B cell (primary cell): ENCODE measurements at regions not wholly inside any gene's neighbourhood (a gene's known extent, or its start where the extent isn't known, plus 50 kb on each side); places are given as distances from the start of the nearest gene placed in this dataset.

Source experiments
- EZH2 ChIP-seq: IDR thresholded peaks from 2 replicates; pipeline ENCODE4 v1.6.1; 2012; ENCODE audit warnings: borderline replicate concordance, low read depth, mild to moderate bottlenecking, moderate library complexity, low read length; ENCODE audit not compliant: insufficient read depth, poor library complexity, severe bottlenecking
- TF ChIP-seq, protein P1 (sequence below): fragments of 200-600 bp; IDR thresholded peaks from one replicate; pipeline ENCODE4 v1.8.0; 2022; ENCODE audit warnings: antibody characterized with exemption, mild to moderate bottlenecking

DNA sequence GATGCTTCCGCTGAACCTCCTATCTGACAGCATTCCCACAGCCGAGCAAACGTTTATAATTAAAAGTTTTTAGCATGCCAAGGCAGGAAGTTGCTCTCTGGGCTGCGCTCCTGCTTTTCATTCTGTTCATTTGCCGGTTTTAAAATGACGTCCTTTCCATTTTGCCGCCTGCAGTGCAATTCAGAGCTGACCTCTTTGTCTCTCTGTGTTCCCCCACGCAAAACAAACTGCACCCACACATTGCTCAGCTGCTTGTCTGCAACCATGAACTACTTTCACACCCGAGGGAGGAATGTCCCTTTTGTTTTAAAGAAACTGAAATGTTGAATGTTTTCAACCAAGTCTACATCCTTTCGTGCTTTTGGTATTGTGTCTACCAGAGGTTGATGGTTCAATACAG, 416.5 kb downstream of the EFNB2 start:
- TF ChIP-seq, protein P1, sequence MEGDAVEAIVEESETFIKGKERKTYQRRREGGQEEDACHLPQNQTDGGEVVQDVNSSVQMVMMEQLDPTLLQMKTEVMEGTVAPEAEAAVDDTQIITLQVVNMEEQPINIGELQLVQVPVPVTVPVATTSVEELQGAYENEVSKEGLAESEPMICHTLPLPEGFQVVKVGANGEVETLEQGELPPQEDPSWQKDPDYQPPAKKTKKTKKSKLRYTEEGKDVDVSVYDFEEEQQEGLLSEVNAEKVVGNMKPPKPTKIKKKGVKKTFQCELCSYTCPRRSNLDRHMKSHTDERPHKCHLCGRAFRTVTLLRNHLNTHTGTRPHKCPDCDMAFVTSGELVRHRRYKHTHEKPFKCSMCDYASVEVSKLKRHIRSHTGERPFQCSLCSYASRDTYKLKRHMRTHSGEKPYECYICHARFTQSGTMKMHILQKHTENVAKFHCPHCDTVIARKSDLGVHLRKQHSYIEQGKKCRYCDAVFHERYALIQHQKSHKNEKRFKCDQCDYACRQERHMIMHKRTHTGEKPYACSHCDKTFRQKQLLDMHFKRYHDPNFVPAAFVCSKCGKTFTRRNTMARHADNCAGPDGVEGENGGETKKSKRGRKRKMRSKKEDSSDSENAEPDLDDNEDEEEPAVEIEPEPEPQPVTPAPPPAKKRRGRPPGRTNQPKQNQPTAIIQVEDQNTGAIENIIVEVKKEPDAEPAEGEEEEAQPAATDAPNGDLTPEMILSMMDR = no peak
- no peak for TF ChIP-seq EZH2
